H1 (cell line): ENCODE measurements at regions not wholly inside any gene's neighbourhood (a gene's known extent, or its start where the extent isn't known, plus 50 kb on each side); places are given as distances from the start of the nearest gene placed in this dataset.

Experiments used
- CTCF ChIA-PET: fragments of 300-600 bp; sonication (Branson Sonifier 250); formaldehyde crosslinking; loops from one replicate; lab custom pipeline; 2021; ENCODE audit not compliant: partially characterized antibody; lab: Charles Lee
- POLR2A ChIA-PET: fragments of 300-600 bp; sonication (Branson Sonifier 250); formaldehyde crosslinking; loops from one replicate; lab custom pipeline; 2021; ENCODE audit warnings: inconsistent platforms; ENCODE audit not compliant: partially characterized antibody; lab: Charles Lee
- DNase-seq, 2 experiments: peaks; one replicate each; pipeline versions ENCODE4 v3.0.0 to v3.0.0-alpha.2; 2010 to 2022; ENCODE audit warnings: low spot score in 2 of 2, low read depth in 1 of 2, mixed read lengths in 1 of 2
- FAIRE-seq: peaks from 2 replicates; lab custom pipeline; 2011; peaks lifted over from hg19 to GRCh38; lab: Jason Lieb, UNC
- H2AFZ ChIP-seq: 2 replicates; pipeline ENCODE4 v1.8.1; 2012; ENCODE audit warnings: low read length, inconsistent platforms
- H2AK5ac ChIP-seq: 2 replicates; pipeline ENCODE4 v1.6.1; 2013; ENCODE audit warnings: low read depth, low read length
- H2BK120ac ChIP-seq: replicated peaks from 2 replicates; pipeline ENCODE3; 2013; ENCODE audit warnings: low read depth, low read length, inconsistent platforms
- H2BK12ac ChIP-seq: 2 replicates; pipeline ENCODE4 v1.6.1; 2013; ENCODE audit warnings: low read depth, low read length
- H2BK15ac ChIP-seq: 2 replicates; pipeline ENCODE4 v1.6.1; 2013; ENCODE audit warnings: low read length
- H2BK20ac ChIP-seq: 2 replicates; pipeline ENCODE4 v1.6.1; 2013; ENCODE audit warnings: low read length
- H2BK5ac ChIP-seq: 2 replicates; pipeline ENCODE4 v1.6.1; 2013; ENCODE audit warnings: low read depth, low read length
- H3K14ac ChIP-seq: 2 replicates; pipeline ENCODE4 v1.6.1; 2013; ENCODE audit warnings: inconsistent platforms; ENCODE audit not compliant: insufficient read length
- H3K18ac ChIP-seq: 2 replicates; pipeline ENCODE4 v1.6.1; 2013; ENCODE audit warnings: low read length; ENCODE audit errors: extremely low read depth
- H3K23ac ChIP-seq: 2 replicates; pipeline ENCODE4 v1.6.1; 2013; ENCODE audit warnings: inconsistent platforms; ENCODE audit not compliant: insufficient read length
- H3K23me2 ChIP-seq: 2 replicates; pipeline ENCODE4 v1.6.1; 2013; ENCODE audit warnings: low read depth, low read length
- H3K27ac ChIP-seq: 2 replicates; pipeline ENCODE4 v1.6.1; 2011; ENCODE audit warnings: low read depth, low read length, inconsistent platforms
- H3K27me3 ChIP-seq, 4 experiments: replicated peaks in 1 of 4; 1 replicate in 1 of 4; 2 replicates in 3 of 4; pipeline versions ENCODE4 v1.6.1 to v1.8.1; 2011 to 2013; ENCODE audit warnings: low read length in 3 of 4, mild to moderate bottlenecking in 3 of 4, inconsistent platforms in 2 of 4, mixed read lengths in 2 of 4, moderate library complexity in 1 of 4; ENCODE audit not compliant: control insufficient read depth in 3 of 4, insufficient read depth in 3 of 4; ENCODE audit errors: extremely low read depth in 1 of 4
- H3K36me3 ChIP-seq, 4 experiments: 2 replicates each; pipeline versions ENCODE4 v1.6.1 to v1.8.1; 2011 to 2013; ENCODE audit warnings: mild to moderate bottlenecking in 4 of 4, low read length in 3 of 4, moderate library complexity in 2 of 4, control low read depth in 1 of 4, inconsistent platforms in 1 of 4; ENCODE audit not compliant: insufficient read depth in 4 of 4, control insufficient read depth in 2 of 4
- H3K4ac ChIP-seq: replicated peaks from 2 replicates; pipeline ENCODE3; 2013; ENCODE audit warnings: low read length, low read depth, mixed read lengths, inconsistent platforms; ENCODE audit not compliant: insufficient read length
- H3K4me1 ChIP-seq, 4 experiments: replicated peaks in 1 of 4; 1 replicate in 1 of 4; 2 replicates in 3 of 4; pipeline versions ENCODE4 v1.6.1 to v1.8.1; 2011 to 2013; ENCODE audit warnings: low read length in 3 of 4, inconsistent platforms in 2 of 4, mixed read lengths in 1 of 4; ENCODE audit not compliant: insufficient read depth in 4 of 4, control insufficient read depth in 3 of 4
- H3K4me2 ChIP-seq, 2 experiments: 2 replicates each; pipeline versions ENCODE4 v1.6.1 to v1.8.1; 2011 to 2013; ENCODE audit warnings: low read depth in 2 of 2, low read length in 2 of 2, control low read depth in 1 of 2, inconsistent platforms in 1 of 2, mild to moderate bottlenecking in 1 of 2; ENCODE audit not compliant: insufficient read depth in 1 of 2
- H3K4me3 ChIP-seq, 4 experiments: fragments of 200-600, 300-600 bp in 1 of 4; sonication (generic), shearing (Covaris generic), sonication (Bioruptor Twin) in 1 of 4; 2 replicates each; pipeline versions ENCODE4 v1.5.1 to v1.8.1; 2011 to 2016; ENCODE audit warnings: low read length in 4 of 4, low read depth in 3 of 4, control low read depth in 2 of 4, inconsistent platforms in 2 of 4, mild to moderate bottlenecking in 2 of 4, mixed read lengths in 1 of 4, moderate library complexity in 1 of 4; ENCODE audit not compliant: insufficient read depth in 2 of 4; ENCODE audit errors: extremely low read depth in 1 of 4
- H3K56ac ChIP-seq: replicated peaks from 2 replicates; pipeline ENCODE3; 2013; ENCODE audit warnings: low read depth, mild to moderate bottlenecking, mixed read lengths, low read length, inconsistent platforms; ENCODE audit not compliant: insufficient read length
- H3K79me1 ChIP-seq: 2 replicates; pipeline ENCODE4 v1.6.1; 2013; ENCODE audit warnings: low read depth, low read length, control low read depth
- H3K79me2 ChIP-seq, 2 experiments: 2 replicates each; pipeline versions ENCODE4 v1.6.1 to v1.8.1; 2012 to 2013; ENCODE audit warnings: low read length in 2 of 2, mild to moderate bottlenecking in 2 of 2, inconsistent platforms in 1 of 2; ENCODE audit not compliant: insufficient read depth in 2 of 2, control insufficient read depth in 1 of 2
- H3K9ac ChIP-seq, 4 experiments: replicated peaks in 1 of 4; 1 replicate in 1 of 4; 2 replicates in 3 of 4; pipeline versions ENCODE4 v1.6.1 to v1.8.1; 2011 to 2013; ENCODE audit warnings: low read depth in 3 of 4, low read length in 3 of 4, control low read depth in 2 of 4, mild to moderate bottlenecking in 2 of 4, moderate library complexity in 2 of 4, inconsistent platforms in 1 of 4; ENCODE audit errors: extremely low read depth in 1 of 4
- H3K9me3 ChIP-seq, 2 experiments: 2 replicates each; pipeline versions ENCODE4 v1.6.1 to v1.8.1; 2012 to 2013; ENCODE audit warnings: mild to moderate bottlenecking in 2 of 2, moderate library complexity in 2 of 2, control low read depth in 1 of 2, inconsistent platforms in 1 of 2, low read depth in 1 of 2, low read length in 1 of 2, mixed read lengths in 1 of 2; ENCODE audit not compliant: insufficient read depth in 2 of 2
- H4K20me1 ChIP-seq, 2 experiments: replicated peaks in 1 of 2; 2 replicates each; pipeline versions ENCODE3 to v1.8.1; 2011 to 2013; ENCODE audit warnings: inconsistent platforms in 2 of 2, low read length in 2 of 2, mild to moderate bottlenecking in 1 of 2; ENCODE audit not compliant: insufficient read depth in 2 of 2, control insufficient read depth in 1 of 2
- H4K5ac ChIP-seq: 2 replicates; pipeline ENCODE4 v1.6.1; 2013; ENCODE audit warnings: low read length, low read depth, mixed read lengths, inconsistent platforms; ENCODE audit not compliant: insufficient read length
- H4K8ac ChIP-seq: 2 replicates; pipeline ENCODE4 v1.8.0; 2013; ENCODE audit warnings: mild to moderate bottlenecking, moderate library complexity, low read length, inconsistent platforms; ENCODE audit not compliant: insufficient read depth; ENCODE audit errors: extremely low read depth
- H4K91ac ChIP-seq: replicated peaks from 2 replicates; pipeline ENCODE3; 2013; ENCODE audit warnings: low read length, mixed read lengths, inconsistent platforms; ENCODE audit not compliant: insufficient read length
- BRCA1 ChIP-seq: IDR thresholded peaks from 2 replicates; pipeline ENCODE4 v1.6.1; 2012; ENCODE audit warnings: low read depth, low read length, improper control_type of control experiment
- CHD1 ChIP-seq: IDR thresholded peaks from 2 replicates; pipeline ENCODE4 v1.6.1; 2012; ENCODE audit warnings: low read depth, low read length, improper control_type of control experiment
- GABPA ChIP-seq: IDR thresholded peaks from 2 replicates; pipeline ENCODE4 v1.6.1; 2011; ENCODE audit warnings: mild to moderate bottlenecking, low read length, moderate library complexity, borderline replicate concordance; ENCODE audit not compliant: insufficient read depth
- JUN ChIP-seq: IDR thresholded peaks from 2 replicates; pipeline ENCODE4 v1.6.1; 2011; ENCODE audit warnings: low read depth, mild to moderate bottlenecking, improper control_type of control experiment, low read length
- KDM4A ChIP-seq: IDR thresholded peaks from one replicate; pipeline ENCODE4 v1.7.1; 2012; ENCODE audit warnings: low read depth, mild to moderate bottlenecking, moderate library complexity, low read length, inconsistent platforms; ENCODE audit not compliant: severe bottlenecking
- NRF1 ChIP-seq: IDR thresholded peaks from 2 replicates; pipeline ENCODE4 v1.6.1; 2011; ENCODE audit warnings: mild to moderate bottlenecking, low read depth, low read length, improper control_type of control experiment
- POLR2A ChIP-seq, 2 experiments: IDR thresholded peaks; 1 replicate in 1 of 2; 2 replicates in 1 of 2; pipeline ENCODE4 v1.6.1; 2011; ENCODE audit warnings: low read depth in 2 of 2, low read length in 2 of 2, mild to moderate bottlenecking in 2 of 2; ENCODE audit errors: control extremely low read depth in 1 of 2
- SIN3A ChIP-seq, 2 experiments: IDR thresholded peaks in 1 of 2; conservative IDR thresholded peaks in 1 of 2; 2 replicates each; pipeline ENCODE4 v1.6.1; 2011 to 2012; ENCODE audit warnings: low read length in 2 of 2, improper control_type of control experiment in 1 of 2, low read depth in 1 of 2, mild to moderate bottlenecking in 1 of 2
- SP1 ChIP-seq: IDR thresholded peaks from 2 replicates; pipeline ENCODE4 v1.6.1; 2011; ENCODE audit warnings: low read depth, low read length
- SRF ChIP-seq: IDR thresholded peaks from 2 replicates; pipeline ENCODE4 v1.6.1; 2011; ENCODE audit warnings: mild to moderate bottlenecking, low read depth, low read length, moderate library complexity
- TAF1 ChIP-seq: IDR thresholded peaks from 2 replicates; pipeline ENCODE4 v1.6.1; 2011; ENCODE audit warnings: mild to moderate bottlenecking, low read depth, low read length
- TAF7 ChIP-seq: optimal IDR thresholded peaks from 2 replicates; pipeline ENCODE3; 2011; ENCODE audit warnings: low read depth, mild to moderate bottlenecking, inconsistent platforms, low read length, moderate library complexity, borderline replicate concordance
- YY1 ChIP-seq: IDR thresholded peaks from 2 replicates; pipeline ENCODE4 v1.6.1; 2011; ENCODE audit warnings: low read depth, mild to moderate bottlenecking, low read length
- WGBS, 2 experiments: shearing (Covaris generic) in 1 of 2; methylation state at CpG; one replicate each; pipeline versions ENCODE4 v1.1.6 to v1.1.7; 2013 to 2015; ENCODE audit warnings: low lambda C conversion rate in 2 of 2, mixed read lengths in 2 of 2, inconsistent platforms in 1 of 2, low coverage in 1 of 2, missing lambda C conversion rate in 1 of 2; ENCODE audit not compliant: insufficient replicate concordance in 2 of 2, insufficient coverage in 1 of 2, insufficient read length in 1 of 2; ENCODE audit errors: extremely low coverage in 1 of 2, missing lambda C conversion rate in 1 of 2; 5-methylcytosine and 5-hydroxymethylcytosine counted together

DNA sequence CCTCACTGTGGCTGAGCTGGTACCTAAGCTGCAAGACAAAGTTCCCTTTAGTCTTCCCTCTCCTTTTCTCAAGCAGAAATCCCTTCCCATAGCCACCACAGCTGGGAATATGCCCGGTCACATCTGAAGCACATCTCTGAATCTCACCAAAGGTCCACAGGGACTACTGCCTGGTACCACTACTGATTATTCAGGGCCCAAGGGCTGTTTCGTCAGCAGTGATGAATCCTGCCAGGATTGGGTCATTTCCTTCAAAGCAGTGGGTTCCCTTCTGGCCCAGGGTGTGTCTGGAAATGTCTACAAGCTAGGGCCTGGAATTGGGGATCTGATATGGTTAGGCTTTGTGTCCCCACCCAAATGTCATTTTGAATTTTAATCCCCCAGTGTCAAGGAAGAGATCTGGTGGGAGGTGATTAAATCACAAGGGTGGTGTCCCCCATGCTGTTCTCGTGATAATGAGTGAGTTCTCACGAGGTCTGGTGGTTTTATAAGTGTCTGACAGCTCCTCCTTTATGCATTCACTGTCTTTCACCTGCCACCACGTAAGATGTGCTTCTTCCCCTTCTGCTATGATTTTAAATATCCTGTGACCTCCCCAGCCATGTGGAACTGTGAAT, 83.2 kb upstream of the FST start:
- H3K79me1 ChIP-seq, result no peaks in the 10 kb centered on the region
- CTCF ChIA-PET, result interaction anchor here (0.9 kb wide), 1 partner anchor 10 kb away, joined by 3 read pairs; no protein-coding TSS in a partner anchor
- no peaks in the 10 kb centered on the region for H3K36me3 ChIP-seq
- H2AFZ ChIP-seq, result no peak overlapping the region
- no peak overlapping the region for H4K91ac ChIP-seq
- no peaks in the 10 kb centered on the region for H4K20me1 ChIP-seq
- no peak overlapping the region for H3K4me2 ChIP-seq
- no peak overlapping the region for H2BK20ac ChIP-seq
- no peaks in the 10 kb centered on the region for H3K4me1 ChIP-seq
- H3K18ac ChIP-seq, result no peak overlapping the region
- no peaks in the 10 kb centered on the region for H3K27me3 ChIP-seq
- FAIRE-seq, result no peak
- no peak overlapping the region for H2BK120ac ChIP-seq
- no peak for TF ChIP-seq SRF
- no peak for TF ChIP-seq CHD1
- TF ChIP-seq SIN3A (conservative IDR thresholded peaks at IDR 0.05 in 1 of 2, IDR thresholded peaks at IDR 0.05 in 1 of 2; ENCODE audit: low read depth in 1 of 2, low read length in 2 of 2), result no peak
- TF ChIP-seq GABPA, result no peak
- TF ChIP-seq KDM4A, result no peak
- no peak for TF ChIP-seq YY1
- no peak for TF ChIP-seq TAF7
- no peak for TF ChIP-seq BRCA1
- TF ChIP-seq JUN, result no peak
- no peak for TF ChIP-seq POLR2A (IDR thresholded peaks at IDR 0.05; ENCODE audit: control extremely low read depth in 1 of 2, low read depth in 2 of 2, low read length in 2 of 2)
- no peak for TF ChIP-seq TAF1
- TF ChIP-seq NRF1, result no peak
- no peak for TF ChIP-seq SP1
- TF ChIP-seq, all 59 proteins: peak for 0
- no peak overlapping the region for H2BK5ac ChIP-seq
- WGBS, 2 experiments, result 91% methylated on average over 5 of the region's 5 CpGs; no CpG with 5 or more reads in 1 of the 2 experiments
- no peak overlapping the region for H2BK12ac ChIP-seq
- no peak overlapping the region for H4K8ac ChIP-seq
- no peak overlapping the region; a peak in 1 of 7 replicates for H3K9ac ChIP-seq
- H3K79me2 ChIP-seq, result no peaks in the 10 kb centered on the region
- POLR2A ChIA-PET, result no interaction called here
- no peak overlapping the region for H3K23ac ChIP-seq
- H3K27ac ChIP-seq, result no peak overlapping the region
- H2AK5ac ChIP-seq, result no peak overlapping the region
- H2BK15ac ChIP-seq, result no peak overlapping the region
- H3K9me3 ChIP-seq, result no peaks in the 10 kb centered on the region
- no peak for DNase-seq
- H3K23me2 ChIP-seq, result no peaks in the 10 kb centered on the region
- H3K56ac ChIP-seq, result no peak overlapping the region
- H3K4me3 ChIP-seq, result no peak overlapping the region
- H3K4ac ChIP-seq, result no peak overlapping the region
- no peak overlapping the region for H4K5ac ChIP-seq
- H3K14ac ChIP-seq, result no peak overlapping the region
